GM19025 (cell line): ENCODE measurements at regions not wholly inside any gene's neighbourhood (a gene's known extent, or its start where the extent isn't known, plus 50 kb on each side); places are given as distances from the start of the nearest gene placed in this dataset.
A peak's percentile ranks its signal among the peaks of the same experiment; 100 is the strongest.
"Not testable (repeated sequence)": the region's sequence is repeated elsewhere in the genome, so short reads cannot be mapped to it uniquely, and the experiment has no call there.

ENCODE experiments used
- ATAC-seq: cut with Tn5 transposase; IDR thresholded peaks from one replicate; pipeline ENCODE4 v1.9.1; 2021; ENCODE audit warnings: mild to moderate bottlenecking, low read depth, moderate library complexity; ENCODE audit not compliant: unreplicated experiment

- ATAC-seq: no peak
Observed at GRCh38 chr1:79517470-79518224, 511.1 kb upstream of the ADGRL4 start.

- ATAC-seq: no peak
Observed at GRCh38 chr1:79507770-79508169, 501.2 kb upstream of the ADGRL4 start.

- no peak for ATAC-seq
Observed at GRCh38 chr1:79501153-79501552, 494.6 kb upstream of the ADGRL4 start.

DNA sequence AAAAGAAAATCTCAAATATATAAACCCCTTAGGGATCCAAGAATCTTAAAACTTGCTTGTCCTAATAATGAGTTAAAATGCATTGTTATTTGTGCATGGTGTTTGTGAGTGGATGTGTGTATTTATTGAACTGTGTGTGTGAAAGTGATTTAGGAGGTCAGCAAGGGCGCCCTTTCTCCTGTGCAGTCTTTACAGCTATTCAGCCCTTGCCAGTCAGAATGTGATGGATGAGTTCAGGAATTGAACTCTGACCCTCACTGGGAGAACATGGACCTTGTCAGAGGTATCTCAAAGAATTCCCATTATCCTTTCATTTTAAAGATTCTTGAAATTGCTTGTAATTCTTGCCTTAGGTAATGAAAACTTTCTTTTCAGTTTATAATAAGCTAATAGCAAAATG is 493.0 kb upstream of the ADGRL4 start:
- no peak for ATAC-seq

GRCh38 chr1:79497193-79497773 is 490.8 kb upstream of the ADGRL4 start:
- peak; percentile 63 for ATAC-seq

DNA sequence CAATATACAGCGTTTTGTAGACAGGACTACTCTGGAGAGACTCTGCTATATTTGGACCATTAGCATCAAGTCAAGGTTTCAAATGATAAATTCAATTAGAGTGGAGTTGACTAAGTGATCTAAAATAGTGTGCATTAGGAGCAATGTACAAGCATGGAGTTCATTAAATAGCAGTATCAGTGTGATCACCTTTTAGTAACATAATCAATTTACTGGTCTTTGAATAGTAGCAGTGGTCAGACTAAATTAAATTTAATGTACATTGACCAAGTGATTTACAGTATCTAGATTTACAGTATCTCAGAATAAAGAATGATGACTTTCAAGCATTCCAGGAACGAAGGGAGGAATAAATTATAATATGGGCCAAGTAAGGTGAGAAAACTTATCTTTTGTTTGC is 489.6 kb upstream of the ADGRL4 start:
- ATAC-seq: no peak

- not testable (repeated sequence) for ATAC-seq
Observed at GRCh38 chr1:79493702-79494101, 487.2 kb upstream of the ADGRL4 start.

- not testable (repeated sequence) for ATAC-seq
Observed at GRCh38 chr1:79488572-79489121, 482.1 kb upstream of the ADGRL4 start.

- ATAC-seq: no peak
Observed at GRCh38 chr1:79478728-79479373, 472.3 kb upstream of the ADGRL4 start.

GRCh38 chr1:79478160-79478559 is 471.6 kb upstream of the ADGRL4 start:
- no peak for ATAC-seq

DNA sequence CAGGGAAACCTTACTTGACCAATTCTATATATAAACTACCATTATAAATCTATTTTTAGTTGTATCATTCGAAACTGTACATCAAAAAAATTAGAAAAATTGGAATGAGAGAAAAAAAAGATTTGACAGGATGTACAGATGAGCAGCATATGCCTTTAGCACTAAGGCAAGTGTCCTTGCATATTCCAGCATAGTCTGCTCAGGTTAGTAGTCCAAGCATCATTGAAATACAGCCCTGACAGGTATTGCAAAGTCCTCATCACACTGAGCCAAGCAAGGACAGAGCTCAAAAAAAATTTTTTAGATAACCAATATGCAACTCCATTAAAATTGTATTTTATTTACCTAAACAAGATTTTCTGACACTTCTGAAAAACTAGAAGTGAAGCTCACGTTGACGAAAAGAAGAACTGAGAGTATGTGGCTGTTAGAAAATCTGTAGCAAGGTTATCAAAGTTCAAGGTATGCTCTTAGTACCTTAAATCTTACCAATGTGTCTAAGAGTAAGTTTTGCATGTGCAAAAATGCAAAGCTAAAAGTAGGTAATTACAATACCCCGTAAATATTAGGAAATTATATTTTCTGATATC is 465.6 kb upstream of the ADGRL4 start:
- peak; percentile 55 for ATAC-seq

DNA sequence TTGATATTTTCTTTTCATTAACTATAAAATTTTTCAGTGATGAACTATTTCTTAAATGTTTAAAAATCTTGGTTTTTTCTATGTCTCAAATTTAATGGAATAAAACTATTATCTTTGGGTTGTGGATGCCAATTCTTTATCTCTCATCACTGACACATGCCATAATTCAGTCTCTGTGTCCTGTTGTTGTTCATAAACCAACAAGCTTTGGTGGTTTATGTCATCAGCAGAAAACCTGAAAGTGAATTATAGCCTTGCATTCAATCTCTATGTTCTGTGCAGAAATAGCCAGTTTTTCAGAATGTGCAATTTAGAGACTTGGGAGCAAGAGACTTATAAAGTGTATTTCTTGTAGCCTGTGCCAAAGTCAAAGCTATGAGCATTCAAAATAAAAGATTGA is 462.6 kb upstream of the ADGRL4 start:
- ATAC-seq: no peak

- peak; percentile 92 for ATAC-seq
Observed at GRCh38 chr1:79460773-79461436, 454.4 kb upstream of the ADGRL4 start.

DNA sequence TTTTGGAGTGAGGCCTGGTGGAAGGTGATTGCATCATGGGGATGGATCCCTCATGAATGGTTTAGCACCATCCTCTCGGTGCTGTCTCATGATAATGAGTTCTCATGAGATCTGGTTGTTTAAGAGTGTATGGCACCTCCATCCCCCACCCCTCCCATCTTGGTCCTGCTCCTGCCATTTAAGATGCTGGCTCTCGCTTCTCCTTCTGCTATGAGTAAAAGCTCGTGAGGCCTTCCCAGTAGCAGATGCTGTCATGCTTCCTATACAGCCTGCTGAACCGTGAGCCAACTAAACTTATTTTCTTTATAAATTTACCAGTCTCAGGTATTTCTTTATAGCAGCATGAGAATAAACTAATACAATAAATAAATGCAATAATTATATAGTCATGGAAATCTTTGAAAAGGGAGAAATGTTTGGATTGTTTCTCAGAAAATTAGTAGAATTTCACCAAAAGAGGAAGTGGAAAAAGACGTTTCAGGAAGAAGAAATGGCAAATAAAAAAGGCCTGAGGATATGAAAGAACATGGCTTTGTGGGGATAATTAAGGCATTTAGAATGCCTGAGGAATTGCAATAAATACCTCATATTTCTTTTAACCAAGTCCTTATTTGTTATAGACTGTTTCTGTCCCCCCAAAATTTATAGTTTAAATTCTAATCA is 451.2 kb upstream of the ADGRL4 start:
- ATAC-seq: no peak

DNA sequence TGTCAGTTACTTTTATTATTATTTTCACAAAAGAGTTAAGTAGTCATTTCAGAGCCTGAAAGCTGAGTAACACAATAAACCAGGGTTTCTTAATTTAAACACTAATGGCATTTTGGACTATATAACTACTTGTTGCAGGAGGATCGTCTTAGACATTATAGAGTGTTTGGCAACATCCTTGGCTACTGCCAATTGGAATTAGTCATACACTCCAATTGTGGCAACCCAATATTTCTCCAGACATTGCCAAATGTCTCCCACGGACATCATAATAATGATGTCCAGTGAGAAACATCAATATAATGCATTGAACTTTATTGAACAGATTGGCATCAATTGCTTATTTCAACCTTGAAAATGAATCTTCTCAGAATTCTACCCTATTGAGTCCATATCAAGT is 441.9 kb upstream of the ADGRL4 start:
- ATAC-seq: no peak

DNA sequence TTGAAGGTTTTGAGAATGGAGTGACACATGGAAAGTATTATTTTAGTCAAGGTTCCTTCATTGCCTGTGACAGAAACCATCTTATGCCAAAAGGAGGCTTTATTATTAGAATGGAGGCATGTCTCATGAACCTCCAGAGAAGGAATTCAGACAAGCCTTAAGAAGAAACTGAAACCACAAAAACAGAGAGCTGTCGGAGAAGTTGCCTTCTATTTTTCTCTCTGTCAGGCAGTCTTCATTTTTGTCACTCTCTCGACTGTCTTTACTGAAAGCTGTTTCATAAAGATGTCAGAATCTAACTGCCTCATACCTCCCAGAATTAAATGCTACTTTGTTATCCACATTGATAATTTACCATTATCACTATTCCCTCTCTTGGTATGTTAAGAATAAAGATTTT is 434.7 kb upstream of the ADGRL4 start:
- ATAC-seq: no peak

DNA sequence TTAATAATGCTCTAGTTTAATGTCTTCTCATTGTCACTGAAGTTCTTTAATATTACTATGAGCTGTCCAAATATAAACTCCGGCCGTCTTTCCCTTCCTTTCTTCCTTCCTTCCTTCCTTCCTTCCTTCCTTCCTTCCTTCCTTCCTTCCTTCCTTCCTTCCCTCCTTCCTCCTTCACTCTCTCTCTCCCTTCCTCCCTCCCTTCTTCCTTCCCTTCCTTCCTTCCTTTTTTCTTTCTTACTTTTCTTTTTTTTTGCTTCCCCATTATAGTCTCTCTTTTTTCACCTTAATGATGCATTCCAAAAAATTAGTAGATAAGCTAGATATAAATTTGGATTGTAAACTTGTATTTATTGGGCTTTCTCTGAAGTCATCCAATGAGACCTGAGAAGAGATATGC is 431.0 kb upstream of the ADGRL4 start:
- no peak for ATAC-seq

- no peak for ATAC-seq
Observed at GRCh38 chr1:79431340-79431739, 424.8 kb upstream of the ADGRL4 start.

DNA sequence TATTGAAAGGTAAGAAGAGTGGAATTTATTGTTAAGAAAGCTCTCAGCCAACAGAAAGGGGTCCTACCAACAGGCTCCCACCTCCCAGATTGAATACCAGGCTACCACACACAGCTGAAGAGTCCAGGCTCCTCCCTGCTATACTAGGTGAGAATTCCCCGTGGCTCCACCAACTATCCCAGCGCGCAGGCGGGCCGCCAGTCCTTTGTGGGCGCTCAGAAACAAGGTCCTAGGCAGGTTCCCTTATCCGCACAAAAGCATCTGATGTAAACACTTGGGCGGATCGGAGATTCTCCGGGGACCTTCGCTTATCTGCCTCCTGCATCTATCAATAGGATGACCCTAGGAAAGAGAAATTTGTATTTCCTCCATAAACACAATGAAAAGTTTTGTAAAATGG is 423.9 kb upstream of the ADGRL4 start:
- ATAC-seq: no peak

DNA sequence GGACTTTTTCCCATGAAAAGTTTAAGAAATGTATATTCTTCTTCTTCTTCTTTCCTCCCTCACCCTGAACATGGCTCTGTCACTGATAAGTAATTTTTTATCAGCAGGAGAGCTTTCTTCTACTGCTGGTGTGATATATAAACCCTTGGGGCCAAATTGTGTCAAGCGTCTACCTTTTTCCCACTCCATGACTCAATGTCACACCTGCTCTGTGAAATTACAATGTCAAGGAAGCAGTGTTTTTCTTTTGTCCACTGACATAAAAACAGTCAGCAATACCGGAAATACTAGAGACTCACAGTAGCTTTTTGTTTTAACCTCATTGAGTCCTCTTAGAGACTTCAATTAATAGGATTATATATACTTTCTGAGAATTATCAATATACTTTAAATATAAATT is 416.2 kb upstream of the ADGRL4 start:
- ATAC-seq: no peak
